ENCODE measurements at regions not wholly inside any gene's neighbourhood (a gene's known extent, or its start where the extent isn't known, plus 50 kb on each side); places are given as distances from the start of the nearest gene placed in this dataset.

DNA sequence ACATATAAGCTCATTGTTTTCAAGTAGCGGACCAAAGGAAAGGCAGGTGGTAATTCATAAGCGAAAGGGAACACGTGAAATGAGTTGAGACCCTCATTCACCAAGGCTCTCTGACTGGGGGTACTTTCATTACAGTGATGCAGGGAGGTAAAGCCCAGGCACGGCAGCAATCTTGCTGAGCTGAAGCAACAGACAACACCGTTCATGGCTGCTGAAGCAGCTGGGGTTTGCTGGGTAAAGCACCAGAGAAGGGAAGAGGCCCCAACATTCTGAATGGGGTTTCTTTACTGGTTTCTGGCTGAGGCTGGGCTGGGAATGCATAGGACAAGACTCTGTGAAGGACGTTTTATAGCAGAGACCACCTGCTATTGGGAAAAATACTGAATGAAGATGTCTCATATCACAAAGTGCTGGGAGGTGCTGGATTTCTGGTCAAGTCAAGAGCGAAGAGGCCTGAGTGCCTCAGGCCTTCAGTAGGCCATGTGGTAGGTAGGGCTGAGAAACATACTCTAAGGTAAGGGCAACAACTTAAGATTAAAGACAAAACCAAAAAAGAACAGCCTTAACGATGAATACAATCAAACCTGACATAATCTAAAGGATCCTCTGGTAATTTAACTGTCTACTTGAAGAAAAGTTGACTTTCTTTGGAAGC, 324.7 kb upstream of the PIK3C3 start:
- no peak for DNase-seq (ENCODE audit: low spot score)

GRCh38 chr18:41624460-41624859, 330.6 kb upstream of the PIK3C3 start:
- DNase-seq (ENCODE audit: low spot score) = no peak

- no peak for DNase-seq (ENCODE audit: low spot score)
These were observed 333.9 kb upstream of the PIK3C3 start for GRCh38 chr18:41621177-41621576.

- DNase-seq (ENCODE audit: low spot score) = no peak
These were observed 336.9 kb upstream of the PIK3C3 start for GRCh38 chr18:41618147-41618546.

- DNase-seq (ENCODE audit: low spot score) = no peak
These were observed 337.4 kb upstream of the PIK3C3 start for GRCh38 chr18:41617647-41618046.

- no peak for DNase-seq (ENCODE audit: low spot score)
These were observed 341.9 kb upstream of the PIK3C3 start for GRCh38 chr18:41613003-41613609.

- DNase-seq (ENCODE audit: low spot score) = no peak
These were observed 350.1 kb upstream of the PIK3C3 start for GRCh38 chr18:41604964-41605363.

- DNase-seq (ENCODE audit: low spot score) = no peak
These were observed 353.0 kb upstream of the PIK3C3 start for GRCh38 chr18:41602034-41602433.

- DNase-seq (ENCODE audit: low spot score) = no peak
These were observed 354.2 kb upstream of the PIK3C3 start for GRCh38 chr18:41600693-41601391.

DNA sequence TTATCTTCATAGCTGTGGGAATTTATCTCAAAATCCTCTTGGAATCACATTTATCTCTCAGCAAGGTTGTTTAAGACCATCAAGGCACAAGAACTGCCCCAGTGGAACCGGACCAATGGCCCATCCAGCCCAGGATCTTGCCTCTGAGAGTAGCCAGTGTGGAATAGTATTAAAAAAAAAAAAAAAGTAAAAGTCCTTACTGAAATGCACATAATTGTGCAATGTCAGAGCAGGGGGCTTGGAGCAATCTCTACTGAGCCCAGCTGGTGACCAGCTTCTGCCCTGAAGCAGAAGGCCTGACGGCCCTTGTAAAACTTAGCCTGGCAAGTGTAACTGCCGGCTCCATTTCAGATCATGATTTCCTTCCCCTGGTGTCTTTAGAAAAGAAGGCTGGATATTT, 355.6 kb upstream of the PIK3C3 start:
- DNase-seq (ENCODE audit: low spot score) = no peak

- DNase-seq (ENCODE audit: low spot score) = no peak
These were observed 360.5 kb upstream of the PIK3C3 start for GRCh38 chr18:41594582-41594981.

- no peak for DNase-seq (ENCODE audit: low spot score)
These were observed 361.8 kb upstream of the PIK3C3 start for GRCh38 chr18:41593171-41593675.

- DNase-seq (ENCODE audit: low spot score) = no peak
These were observed 367.1 kb upstream of the PIK3C3 start for GRCh38 chr18:41587976-41588375.

- no peak for DNase-seq (ENCODE audit: low spot score)
These were observed 369.5 kb upstream of the PIK3C3 start for GRCh38 chr18:41585512-41585911.

DNA sequence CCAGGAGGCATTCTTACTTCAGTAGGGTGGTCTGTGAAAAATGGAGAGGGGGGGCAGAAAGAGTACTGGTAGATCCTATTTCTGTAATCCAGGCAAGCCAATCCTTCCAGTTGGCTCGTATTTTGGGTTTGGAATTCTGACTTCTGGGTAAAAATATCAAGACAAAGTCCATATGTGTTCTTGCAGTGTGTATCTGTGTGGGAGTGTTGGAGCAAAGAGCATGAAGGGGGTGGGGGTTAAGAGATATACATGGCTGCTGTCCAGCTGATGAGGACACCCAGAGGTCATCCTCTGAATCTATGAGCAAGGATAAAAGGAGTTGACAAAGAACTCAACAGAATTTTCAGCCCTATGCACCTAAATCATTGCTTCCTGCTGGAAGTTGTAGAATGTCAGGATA, 375.8 kb upstream of the PIK3C3 start:
- DNase-seq (ENCODE audit: low spot score) = no peak

GRCh38 chr18:41577529-41577928, 377.5 kb upstream of the PIK3C3 start:
- no peak for DNase-seq (ENCODE audit: low spot score)

DNA sequence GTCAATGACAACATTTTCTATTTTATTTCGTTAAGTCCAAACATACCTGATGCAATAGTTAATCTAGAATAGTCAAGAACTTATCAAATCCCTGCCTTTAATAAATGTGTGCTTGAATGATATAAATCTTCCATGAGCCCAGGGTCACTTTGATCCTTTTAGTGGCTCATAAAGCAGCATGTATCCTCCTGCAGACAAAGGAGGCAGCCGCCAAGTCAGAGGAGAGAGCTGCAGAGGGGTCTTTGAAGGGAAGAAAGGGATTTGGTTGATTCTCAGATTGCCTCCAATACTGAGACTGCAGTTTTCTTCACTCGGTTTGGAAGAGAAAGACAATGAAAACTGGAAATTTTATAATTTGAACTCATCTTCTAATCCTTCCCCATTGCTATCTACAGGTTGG, 378.4 kb upstream of the PIK3C3 start:
- DNase-seq (ENCODE audit: low spot score) = no peak

DNA sequence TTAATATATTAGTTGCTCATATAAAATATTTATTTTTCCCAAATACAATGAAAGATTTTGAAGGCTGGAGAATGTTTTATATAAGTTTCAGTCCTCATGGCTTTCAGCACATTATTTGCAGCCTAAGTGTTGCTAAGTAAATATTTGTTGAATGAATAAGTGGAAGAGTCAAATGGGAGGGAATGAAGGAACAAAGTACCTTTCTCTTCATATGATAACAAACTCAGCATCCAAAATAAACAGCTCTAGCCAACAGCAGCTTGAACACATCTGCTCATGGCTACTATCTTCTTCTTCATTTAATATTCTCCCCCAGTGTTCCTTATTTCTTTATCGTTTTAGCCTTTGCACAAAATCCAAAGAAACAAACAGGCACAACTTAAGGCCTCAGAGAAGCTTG, 385.2 kb upstream of the PIK3C3 start:
- no peak for DNase-seq (ENCODE audit: low spot score)

GRCh38 chr18:41561961-41562360, 393.1 kb upstream of the PIK3C3 start:
- no peak for DNase-seq (ENCODE audit: low spot score)

- no peak for DNase-seq (ENCODE audit: low spot score)
These were observed 396.3 kb upstream of the PIK3C3 start for GRCh38 chr18:41558715-41559114.

- no peak for DNase-seq (ENCODE audit: low spot score)
These were observed 401.3 kb upstream of the PIK3C3 start for GRCh38 chr18:41553716-41554115.

DNA sequence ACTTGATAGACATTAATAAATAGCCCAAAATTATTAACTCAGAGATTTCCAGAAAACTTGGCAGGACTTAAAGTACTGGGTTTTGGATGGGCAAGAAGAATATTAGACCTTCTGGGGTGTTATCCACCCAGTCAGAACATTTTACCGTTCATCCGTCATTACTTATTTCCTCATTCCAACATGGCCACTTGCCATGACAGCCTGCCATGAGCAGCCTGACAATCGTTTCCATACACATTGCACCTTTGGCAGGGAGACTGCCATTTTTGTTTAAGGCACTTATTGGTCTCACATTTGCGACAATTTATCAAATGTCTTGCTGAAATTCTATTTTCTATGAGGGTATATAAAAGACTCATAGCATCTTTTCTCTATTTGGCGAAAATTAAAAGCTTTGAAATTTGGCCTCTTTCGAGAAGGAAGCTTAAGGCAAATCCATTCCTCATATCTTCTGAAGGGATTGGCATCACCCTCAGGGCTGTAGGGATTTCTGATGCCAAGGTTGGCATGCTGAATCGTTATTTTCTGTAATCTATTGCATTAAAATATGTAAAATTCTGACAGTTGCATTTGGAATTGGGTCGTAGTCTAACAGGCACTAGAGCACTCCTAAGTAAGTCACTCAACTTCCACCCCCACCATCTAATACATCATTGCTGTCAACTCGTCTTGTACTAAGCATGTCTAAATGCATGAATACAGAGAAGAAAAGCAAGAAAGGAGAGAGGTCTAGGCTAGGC, 406.3 kb upstream of the PIK3C3 start:
- no peak for DNase-seq (ENCODE audit: low spot score)

All from HT-29 (cell line).